Chondrocyte (in vitro differentiated cells): ENCODE measurements at regions not wholly inside any gene's neighbourhood (a gene's known extent, or its start where the extent isn't known, plus 50 kb on each side); places are given as distances from the start of the nearest gene placed in this dataset.

ENCODE experiments used
- DNase-seq: peaks from one replicate; pipeline ENCODE4 v3.0.0; 2021; ENCODE audit warnings: mixed read lengths, low spot score
- H3K27ac Mint-ChIP-seq: one replicate; pipeline ENCODE4 v1.8.0; 2021; ENCODE audit warnings: mild to moderate bottlenecking, moderate library complexity, mixed read lengths; ENCODE audit not compliant: unreplicated experiment
- H3K27me3 Mint-ChIP-seq: 2 replicates; pipeline ENCODE4 v1.8.0; 2021; ENCODE audit warnings: low read depth, mixed read lengths
- H3K36me3 Mint-ChIP-seq: 2 replicates; pipeline ENCODE4 v1.8.0; 2021; ENCODE audit warnings: low read depth, mixed read lengths
- H3K4me1 Mint-ChIP-seq: 2 replicates; pipeline ENCODE4 v1.8.0; 2021; ENCODE audit warnings: low read depth, mild to moderate bottlenecking, mixed read lengths
- H3K4me3 Mint-ChIP-seq: one replicate; pipeline ENCODE4 v1.8.0; 2021; ENCODE audit warnings: mild to moderate bottlenecking, moderate library complexity, mixed read lengths; ENCODE audit not compliant: unreplicated experiment
- H3K9me3 Mint-ChIP-seq: 2 replicates; pipeline ENCODE4 v1.8.0; 2021; ENCODE audit warnings: low read depth, mixed read lengths
- TF ChIP-seq, protein P1 (sequence below): fragments of 200-600 bp; sonication (generic); IDR thresholded peaks from 2 replicates; pipeline ENCODE4 v1.5.0; 2021; ENCODE audit warnings: antibody characterized with exemption, mild to moderate bottlenecking, moderate library complexity

DNA sequence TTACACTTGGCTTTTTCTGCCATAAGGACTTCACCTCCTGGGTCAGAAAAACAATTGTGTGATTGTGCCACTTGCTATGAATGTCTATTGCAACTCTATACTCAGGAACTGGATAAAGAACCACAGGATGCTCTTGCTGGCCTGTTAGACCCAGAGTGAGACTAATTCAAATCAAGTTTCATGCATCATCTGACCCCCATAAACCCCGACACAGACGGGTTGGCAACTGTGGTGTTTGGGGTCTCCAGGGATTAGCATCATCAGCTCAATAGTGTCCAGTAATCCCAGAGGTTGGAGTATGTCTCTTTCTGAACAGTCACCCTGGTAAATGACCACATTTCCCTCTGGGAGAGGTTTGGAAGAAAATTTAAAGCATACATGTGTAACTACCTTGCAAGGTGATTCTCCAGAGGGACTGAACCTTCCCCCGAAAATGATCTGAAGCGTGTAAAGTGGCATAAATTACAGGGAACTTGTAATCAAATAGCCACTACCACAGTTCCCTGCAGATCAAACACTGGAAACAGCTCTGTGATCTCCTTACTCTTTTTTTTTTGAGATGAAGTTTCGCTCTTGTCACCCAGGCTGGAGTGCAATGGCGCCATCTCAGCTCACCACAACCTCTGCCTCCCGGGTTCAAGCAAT is 1097.6 kb downstream of the TBC1D22A start:
- no peaks in the 10 kb centered on the region for H3K36me3 Mint-ChIP-seq
- H3K27me3 Mint-ChIP-seq, result peaks cover 3% of the 10 kb centered on the region
- no peak for DNase-seq
- no peaks in the 10 kb centered on the region for H3K4me1 Mint-ChIP-seq
- H3K9me3 Mint-ChIP-seq, result peaks cover 7% of the 10 kb centered on the region
- TF ChIP-seq, protein P1, sequence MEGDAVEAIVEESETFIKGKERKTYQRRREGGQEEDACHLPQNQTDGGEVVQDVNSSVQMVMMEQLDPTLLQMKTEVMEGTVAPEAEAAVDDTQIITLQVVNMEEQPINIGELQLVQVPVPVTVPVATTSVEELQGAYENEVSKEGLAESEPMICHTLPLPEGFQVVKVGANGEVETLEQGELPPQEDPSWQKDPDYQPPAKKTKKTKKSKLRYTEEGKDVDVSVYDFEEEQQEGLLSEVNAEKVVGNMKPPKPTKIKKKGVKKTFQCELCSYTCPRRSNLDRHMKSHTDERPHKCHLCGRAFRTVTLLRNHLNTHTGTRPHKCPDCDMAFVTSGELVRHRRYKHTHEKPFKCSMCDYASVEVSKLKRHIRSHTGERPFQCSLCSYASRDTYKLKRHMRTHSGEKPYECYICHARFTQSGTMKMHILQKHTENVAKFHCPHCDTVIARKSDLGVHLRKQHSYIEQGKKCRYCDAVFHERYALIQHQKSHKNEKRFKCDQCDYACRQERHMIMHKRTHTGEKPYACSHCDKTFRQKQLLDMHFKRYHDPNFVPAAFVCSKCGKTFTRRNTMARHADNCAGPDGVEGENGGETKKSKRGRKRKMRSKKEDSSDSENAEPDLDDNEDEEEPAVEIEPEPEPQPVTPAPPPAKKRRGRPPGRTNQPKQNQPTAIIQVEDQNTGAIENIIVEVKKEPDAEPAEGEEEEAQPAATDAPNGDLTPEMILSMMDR, result no peak
- no peak overlapping the region for H3K27ac Mint-ChIP-seq
- no peak overlapping the region for H3K4me3 Mint-ChIP-seq

- H3K27ac Mint-ChIP-seq, result no peak overlapping the region
- H3K4me3 Mint-ChIP-seq, result no peak overlapping the region
- TF ChIP-seq, protein P1, result no peak
- peaks cover 9% of the 10 kb centered on the region for H3K9me3 Mint-ChIP-seq
- DNase-seq, result no peak
- H3K36me3 Mint-ChIP-seq, result no peaks in the 10 kb centered on the region
- peaks cover 6% of the 10 kb centered on the region for H3K4me1 Mint-ChIP-seq
- H3K27me3 Mint-ChIP-seq, result peaks cover 3% of the 10 kb centered on the region
Measured at GRCh38 chr22:47858773-47859306, 1096.4 kb downstream of the TBC1D22A start.

DNA sequence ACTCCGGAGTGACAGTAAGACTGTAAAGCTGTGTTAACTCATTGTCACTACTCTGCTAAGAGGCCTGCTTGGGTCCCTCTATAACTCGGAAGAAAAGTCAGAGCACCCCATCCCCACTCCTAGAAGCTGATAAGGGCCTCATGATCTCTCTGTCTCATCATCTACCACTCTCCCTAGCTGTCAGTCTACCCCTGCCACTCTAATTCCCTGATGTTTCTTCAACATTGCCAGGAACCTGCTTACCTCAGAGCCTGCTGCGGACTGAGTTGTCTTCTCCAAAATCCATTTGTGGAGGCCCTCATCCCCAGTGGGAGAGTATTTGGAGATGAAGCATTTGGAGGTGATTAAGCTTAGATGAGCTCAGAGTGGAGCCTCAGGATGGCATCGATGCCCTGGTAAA is 1092.2 kb downstream of the TBC1D22A start:
- Mint-ChIP-seq H3K4me1 (peaks cover 32% of the 10 kb centered on the region), H3K9me3 (peaks cover 9% of the 10 kb centered on the region), H3K4me3 (no peak overlapping the region), H3K27ac (no peak overlapping the region), H3K27me3 (no peaks in the 10 kb centered on the region), H3K36me3 (no peaks in the 10 kb centered on the region)
- TF ChIP-seq, protein P1, result no peak
- DNase-seq, result no peak

- Mint-ChIP-seq H3K9me3 (peaks cover 9% of the 10 kb centered on the region), H3K27me3 (no peaks in the 10 kb centered on the region), H3K4me1 (peaks cover 32% of the 10 kb centered on the region), H3K36me3 (no peaks in the 10 kb centered on the region), H3K4me3 (no peak overlapping the region), H3K27ac (no peak overlapping the region)
- TF ChIP-seq, protein P1, result no peak
- no peak for DNase-seq
Measured at GRCh38 chr22:47854251-47854650, 1091.8 kb downstream of the TBC1D22A start.

- Mint-ChIP-seq H3K27ac (no peak overlapping the region), H3K4me1 (peaks cover 32% of the 10 kb centered on the region), H3K27me3 (no peaks in the 10 kb centered on the region), H3K4me3 (no peak overlapping the region), H3K36me3 (no peaks in the 10 kb centered on the region), H3K9me3 (peaks cover 9% of the 10 kb centered on the region)
- DNase-seq, result no peak
- TF ChIP-seq, protein P1, result no peak
Measured at GRCh38 chr22:47853750-47854149, 1091.3 kb downstream of the TBC1D22A start.
